Cardiac muscle cell (in vitro differentiated cells and primary cell): ENCODE measurements at regions not wholly inside any gene's neighbourhood (a gene's known extent, or its start where the extent isn't known, plus 50 kb on each side); places are given as distances from the start of the nearest gene placed in this dataset.

Experiments
- DNase-seq, 2 donors: peaks; one replicate each; pipeline versions ENCODE4 v3.0.0 to v3.0.0-alpha.2; 2010 to 2017; ENCODE audit warnings: low read depth in 1 of 2, low spot score in 1 of 2
- H3K27ac ChIP-seq: fragments of 200-600 bp; sonication (generic); 2 replicates; pipeline ENCODE4 v1.5.1; 2016
- H3K27me3 ChIP-seq: fragments of 200-600 bp; sonication (generic); 2 replicates; pipeline ENCODE4 v1.6.0; 2016; ENCODE audit warnings: control low read depth
- H3K36me3 ChIP-seq: fragments of 200-600 bp; sonication (generic); 2 replicates; pipeline ENCODE4 v1.5.1; 2016; ENCODE audit warnings: control low read depth
- H3K4me1 ChIP-seq: fragments of 200-600 bp; sonication (generic); 2 replicates; pipeline ENCODE4 v1.8.1; 2017; ENCODE audit warnings: low read depth, mild to moderate bottlenecking, mixed run types
- H3K4me3 ChIP-seq: fragments of 200-600 bp; sonication (generic); 2 replicates; pipeline ENCODE4 v1.5.1; 2016; ENCODE audit warnings: mild to moderate bottlenecking
- H3K9me3 ChIP-seq: fragments of 200-600 bp; sonication (generic); 2 replicates; pipeline ENCODE4 v1.5.1; 2017; ENCODE audit warnings: low read depth, mild to moderate bottlenecking, control low read depth
- CTCF ChIP-seq: IDR thresholded peaks from 2 replicates; pipeline ENCODE4 v1.5.1; 2012; ENCODE audit warnings: low read depth, mild to moderate bottlenecking, low read length

- H3K27ac ChIP-seq: no peak overlapping the region
- H3K36me3 ChIP-seq: no peaks in the 10 kb centered on the region
- H3K9me3 ChIP-seq: no peaks in the 10 kb centered on the region
- H3K27me3 ChIP-seq: no peaks in the 10 kb centered on the region
- TF ChIP-seq CTCF: no peak
- no peak for DNase-seq
- H3K4me3 ChIP-seq: no peak overlapping the region
- H3K4me1 ChIP-seq: no peaks in the 10 kb centered on the region
Observed at GRCh38 chr21:38688068-38688467, 117.7 kb upstream of the ETS2 start.

- H3K27me3 ChIP-seq: no peaks in the 10 kb centered on the region
- H3K4me1 ChIP-seq: no peaks in the 10 kb centered on the region
- H3K4me3 ChIP-seq: no peak overlapping the region
- no peak for TF ChIP-seq CTCF
- no peak for DNase-seq
- H3K36me3 ChIP-seq: no peaks in the 10 kb centered on the region
- H3K27ac ChIP-seq: no peak overlapping the region
- no peaks in the 10 kb centered on the region for H3K9me3 ChIP-seq
Observed at GRCh38 chr21:38691631-38692030, 114.1 kb upstream of the ETS2 start.

DNA sequence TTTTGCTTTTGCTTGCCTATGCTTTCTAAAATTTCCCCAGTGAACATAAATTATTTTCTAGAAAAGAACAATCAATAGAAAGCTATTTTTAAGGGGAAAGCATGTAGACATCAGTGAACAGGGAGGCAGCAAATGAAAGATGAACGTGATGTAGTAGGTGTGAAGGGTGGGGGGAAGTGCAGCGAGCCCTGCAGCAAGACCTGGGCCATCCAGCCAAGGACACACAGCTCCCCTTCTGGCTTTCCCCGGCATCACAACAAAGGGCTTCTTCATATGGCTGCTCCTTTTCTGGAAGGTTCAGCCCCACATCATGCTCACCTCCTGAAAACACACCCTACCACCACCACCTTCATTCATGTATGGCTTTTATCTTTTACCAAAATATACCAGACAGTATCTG lies 109.2 kb upstream of the ETS2 start:
- no peaks in the 10 kb centered on the region for H3K27me3 ChIP-seq
- H3K36me3 ChIP-seq: no peaks in the 10 kb centered on the region
- H3K27ac ChIP-seq: no peak overlapping the region
- H3K9me3 ChIP-seq: no peaks in the 10 kb centered on the region
- no peak for DNase-seq
- no peak for TF ChIP-seq CTCF
- H3K4me3 ChIP-seq: no peak overlapping the region
- H3K4me1 ChIP-seq: peaks cover 11% of the 10 kb centered on the region

DNA sequence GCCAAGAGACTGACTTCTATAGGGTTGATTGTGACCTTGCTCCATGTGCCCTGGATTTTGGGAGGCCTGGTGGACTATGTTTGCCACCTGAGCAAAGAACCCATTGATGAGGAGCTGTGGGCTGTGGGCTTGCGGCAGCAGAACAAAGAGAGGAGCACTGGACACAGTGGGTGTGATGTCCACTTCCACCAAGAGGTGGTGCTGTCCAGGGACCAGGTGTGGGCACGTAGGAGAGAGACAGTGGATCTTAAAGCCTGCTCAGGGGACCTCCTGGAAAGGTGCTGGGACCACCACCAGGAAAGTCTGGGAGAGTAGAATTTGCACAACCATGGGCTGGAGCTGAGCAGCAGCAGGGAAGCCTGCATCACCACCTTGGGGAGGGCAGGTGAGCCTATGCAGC lies 106.7 kb upstream of the ETS2 start:
- H3K27ac ChIP-seq: no peak overlapping the region
- H3K27me3 ChIP-seq: no peaks in the 10 kb centered on the region
- peak; percentile 42 for TF ChIP-seq CTCF
- no peak overlapping the region for H3K4me3 ChIP-seq
- no peaks in the 10 kb centered on the region for H3K36me3 ChIP-seq
- DNase-seq: no peak
- H3K4me1 ChIP-seq: peaks cover 11% of the 10 kb centered on the region
- H3K9me3 ChIP-seq: no peaks in the 10 kb centered on the region

DNA sequence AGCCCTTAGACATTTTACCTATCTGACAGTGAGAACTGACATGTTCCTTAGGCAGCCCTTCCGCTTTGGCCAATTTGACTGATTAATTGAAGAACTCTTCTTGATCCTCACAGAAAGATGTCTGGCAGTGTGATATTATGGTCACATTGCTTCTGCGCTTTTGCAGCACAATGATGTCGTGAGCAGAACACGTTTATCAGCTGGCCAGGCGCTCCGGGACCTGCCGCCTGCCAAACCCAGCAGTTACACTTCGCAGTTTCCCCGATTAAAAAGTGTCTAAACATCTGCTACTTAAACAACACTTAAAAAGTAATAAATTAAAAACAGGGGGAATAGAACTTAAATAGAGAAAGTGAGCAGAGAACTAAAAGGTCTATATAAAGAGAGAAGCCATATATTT lies 103.5 kb upstream of the ETS2 start:
- Histone ChIP-seq H3K4me1 (peaks cover 11% of the 10 kb centered on the region), H3K27ac (no peak overlapping the region), H3K36me3 (no peaks in the 10 kb centered on the region), H3K4me3 (no peak overlapping the region), H3K9me3 (no peaks in the 10 kb centered on the region), H3K27me3 (no peaks in the 10 kb centered on the region)
- no peak for DNase-seq
- no peak for TF ChIP-seq CTCF

- Histone ChIP-seq H3K36me3 (no peaks in the 10 kb centered on the region), H3K4me1 (peaks cover 9% of the 10 kb centered on the region), H3K4me3 (no peak overlapping the region), H3K27ac (no peak overlapping the region), H3K27me3 (no peaks in the 10 kb centered on the region), H3K9me3 (no peaks in the 10 kb centered on the region)
- DNase-seq: no peak
- TF ChIP-seq CTCF: no peak
Observed at GRCh38 chr21:38709876-38710275, 95.9 kb upstream of the ETS2 start.
